ENCODE measurements at regions not wholly inside any gene's neighbourhood (a gene's known extent, or its start where the extent isn't known, plus 50 kb on each side); places are given as distances from the start of the nearest gene placed in this dataset.

DNA sequence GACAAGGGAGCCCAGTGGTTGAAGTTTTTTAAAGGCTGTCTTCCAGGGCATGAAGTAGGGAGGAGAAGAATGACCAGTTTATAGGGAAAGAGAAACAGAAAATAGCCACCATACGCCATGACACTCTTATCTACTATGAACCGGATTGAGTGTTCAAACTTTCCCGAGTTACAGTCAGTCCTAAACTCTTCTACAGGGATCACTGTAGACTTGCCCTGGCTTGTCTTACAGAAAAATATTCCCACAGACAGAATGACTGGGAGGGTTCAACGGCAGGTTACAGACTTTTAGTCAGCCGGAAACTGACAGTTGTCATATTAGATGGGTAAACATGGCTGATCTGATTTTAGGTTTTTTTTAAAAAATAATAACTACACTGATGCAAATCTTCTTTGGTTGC lies 662.5 kb upstream of the SOX9 start:
- TF ChIP-seq CTCF (optimal IDR thresholded peaks at IDR 0.05 in 1 of 3, IDR thresholded peaks at IDR 0.05 in 1 of 3, conservative IDR thresholded peaks at IDR 0.05 in 1 of 3; ENCODE audit: extremely low read depth in 1 of 3, insufficient read depth in 2 of 3, low read length in 3 of 3) (no peak), EZH2 (IDR thresholded peaks at IDR 0.05; ENCODE audit: low read length) (no peak)

Data from keratinocyte (primary cell).